Colonic mucosa (tissue), 4 donors: ENCODE measurements at regions not wholly inside any gene's neighbourhood (a gene's known extent, or its start where the extent isn't known, plus 50 kb on each side); places are given as distances from the start of the nearest gene placed in this dataset.

Experiments used
- DNase-seq: peaks from one replicate; pipeline ENCODE4 v3.0.0-alpha.2; 2020
- H3K27ac ChIP-seq: fragments of 200-600 bp; one replicate; pipeline ENCODE4 v1.8.0; 2021
- H3K27me3 ChIP-seq: fragments of 200-600 bp; one replicate; pipeline ENCODE4 v1.8.0; 2021
- H3K36me3 ChIP-seq: fragments of 200-600 bp; one replicate; pipeline ENCODE4 v1.8.0; 2021
- H3K4me1 ChIP-seq: fragments of 200-600 bp; one replicate; pipeline ENCODE4 v1.8.0; 2021; ENCODE audit warnings: mild to moderate bottlenecking
- H3K4me3 ChIP-seq: fragments of 200-600 bp; one replicate; pipeline ENCODE4 v1.8.0; 2021
- H3K9ac ChIP-seq, 2 donors: one replicate each; pipeline ENCODE4 v1.7.0; 2013; ENCODE audit warnings: control low read depth in 2 of 2, low read depth in 2 of 2, low read length in 2 of 2
- H3K9me3 ChIP-seq: fragments of 200-600 bp; one replicate; pipeline ENCODE4 v1.8.0; 2021
- CTCF ChIP-seq: fragments of 200-600 bp; IDR thresholded peaks from one replicate; pipeline ENCODE4 v1.8.0; 2022; ENCODE audit warnings: antibody characterized with exemption, mild to moderate bottlenecking
- intact Hi-C: fragments of 100-400 bp; cut with DNase I; formaldehyde crosslinking; loops from one replicate; pipeline ENCODE4 v1.14.1; 2022
- donor health status: healthy.
- donor health status: DM: no; HTN: no; CAD: no.
- donor health status: DM: no; HTN: no; CAD: no.

- Histone ChIP-seq H3K27ac (no peak overlapping the region), H3K4me3 (no peak overlapping the region), H3K27me3 (no peaks in the 10 kb centered on the region), H3K9ac (no peak overlapping the region), H3K4me1 (no peaks in the 10 kb centered on the region), H3K36me3 (no peaks in the 10 kb centered on the region), H3K9me3 (no peaks in the 10 kb centered on the region)
- no peak for TF ChIP-seq CTCF
- intact Hi-C loops, result no loop called here
- no peak for DNase-seq
These were observed 367.2 kb upstream of the AGTR1 start for GRCh38 chr3:148330542-148330941.

GRCh38 chr3:148331081-148331846 is 366.4 kb upstream of the AGTR1 start:
- no peaks in the 10 kb centered on the region for H3K36me3 ChIP-seq
- intact Hi-C loops, result no loop called here
- no peak for TF ChIP-seq CTCF
- no peak for DNase-seq
- no peak overlapping the region for H3K4me3 ChIP-seq
- H3K9ac ChIP-seq, result no peak overlapping the region
- H3K4me1 ChIP-seq, result no peaks in the 10 kb centered on the region
- H3K9me3 ChIP-seq, result no peaks in the 10 kb centered on the region
- no peak overlapping the region for H3K27ac ChIP-seq
- no peaks in the 10 kb centered on the region for H3K27me3 ChIP-seq

- TF ChIP-seq CTCF, result no peak
- H3K27ac ChIP-seq, result no peak overlapping the region
- no peaks in the 10 kb centered on the region for H3K36me3 ChIP-seq
- H3K9ac ChIP-seq, result no peak overlapping the region
- H3K4me1 ChIP-seq, result no peaks in the 10 kb centered on the region
- H3K9me3 ChIP-seq, result no peaks in the 10 kb centered on the region
- no peak for DNase-seq
- no peak overlapping the region for H3K4me3 ChIP-seq
- no peaks in the 10 kb centered on the region for H3K27me3 ChIP-seq
- intact Hi-C loops, result no loop called here
These were observed 365.2 kb upstream of the AGTR1 start for GRCh38 chr3:148332509-148332908.

- intact Hi-C loops, result no loop called here
- H3K4me1 ChIP-seq, result no peaks in the 10 kb centered on the region
- H3K27ac ChIP-seq, result no peak overlapping the region
- H3K4me3 ChIP-seq, result no peak overlapping the region
- H3K27me3 ChIP-seq, result no peaks in the 10 kb centered on the region
- DNase-seq, result no peak
- no peak overlapping the region for H3K9ac ChIP-seq
- no peaks in the 10 kb centered on the region for H3K36me3 ChIP-seq
- no peak for TF ChIP-seq CTCF
- H3K9me3 ChIP-seq, result no peaks in the 10 kb centered on the region
These were observed 364.6 kb upstream of the AGTR1 start for GRCh38 chr3:148333091-148333490.

- TF ChIP-seq CTCF, result no peak
- DNase-seq, result no peak
- Histone ChIP-seq H3K4me1 (no peaks in the 10 kb centered on the region), H3K9me3 (no peaks in the 10 kb centered on the region), H3K4me3 (no peak overlapping the region), H3K9ac (no peak overlapping the region), H3K27me3 (no peaks in the 10 kb centered on the region), H3K27ac (no peak overlapping the region), H3K36me3 (no peaks in the 10 kb centered on the region)
- intact Hi-C loops, result no loop called here
These were observed 362.1 kb upstream of the AGTR1 start for GRCh38 chr3:148335612-148336011.
